ENCODE measurements at regions not wholly inside any gene's neighbourhood (a gene's known extent, or its start where the extent isn't known, plus 50 kb on each side); places are given as distances from the start of the nearest gene placed in this dataset.

DNA sequence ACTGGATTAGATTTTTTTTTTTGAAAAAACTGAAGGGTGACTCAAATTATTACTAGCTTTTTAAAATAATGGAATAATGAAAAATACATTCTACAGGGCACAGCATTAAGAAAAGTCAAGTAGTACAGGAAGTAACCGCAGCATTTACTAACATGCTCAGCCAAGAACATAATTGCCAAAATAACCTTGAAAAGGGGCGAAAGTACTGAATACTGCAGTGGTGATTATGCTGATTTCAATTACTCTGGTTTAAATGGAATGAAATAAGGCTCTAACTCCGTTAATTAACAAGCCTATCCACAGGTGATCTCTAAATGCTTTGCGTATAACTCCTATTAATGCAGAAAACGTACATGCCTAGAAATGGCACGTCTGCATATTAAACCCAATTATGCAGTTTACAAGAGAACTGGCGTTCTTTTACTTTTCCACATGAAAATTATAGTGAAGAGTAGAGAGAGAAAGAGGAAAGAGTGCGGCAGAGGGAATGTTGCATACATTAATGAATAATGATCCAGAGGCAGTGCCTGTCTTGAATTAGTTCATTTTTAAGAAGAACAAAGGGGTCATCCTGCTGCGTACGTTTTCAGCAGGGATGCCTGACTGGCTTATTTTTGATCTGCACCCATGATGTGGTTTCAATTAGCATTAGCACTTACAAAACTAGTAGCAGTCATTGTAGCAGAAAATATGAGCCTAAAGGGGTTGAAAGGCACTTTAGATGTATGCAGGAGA is 612.4 kb downstream of the NYAP2 start:
- TF ChIP-seq, protein P1, sequence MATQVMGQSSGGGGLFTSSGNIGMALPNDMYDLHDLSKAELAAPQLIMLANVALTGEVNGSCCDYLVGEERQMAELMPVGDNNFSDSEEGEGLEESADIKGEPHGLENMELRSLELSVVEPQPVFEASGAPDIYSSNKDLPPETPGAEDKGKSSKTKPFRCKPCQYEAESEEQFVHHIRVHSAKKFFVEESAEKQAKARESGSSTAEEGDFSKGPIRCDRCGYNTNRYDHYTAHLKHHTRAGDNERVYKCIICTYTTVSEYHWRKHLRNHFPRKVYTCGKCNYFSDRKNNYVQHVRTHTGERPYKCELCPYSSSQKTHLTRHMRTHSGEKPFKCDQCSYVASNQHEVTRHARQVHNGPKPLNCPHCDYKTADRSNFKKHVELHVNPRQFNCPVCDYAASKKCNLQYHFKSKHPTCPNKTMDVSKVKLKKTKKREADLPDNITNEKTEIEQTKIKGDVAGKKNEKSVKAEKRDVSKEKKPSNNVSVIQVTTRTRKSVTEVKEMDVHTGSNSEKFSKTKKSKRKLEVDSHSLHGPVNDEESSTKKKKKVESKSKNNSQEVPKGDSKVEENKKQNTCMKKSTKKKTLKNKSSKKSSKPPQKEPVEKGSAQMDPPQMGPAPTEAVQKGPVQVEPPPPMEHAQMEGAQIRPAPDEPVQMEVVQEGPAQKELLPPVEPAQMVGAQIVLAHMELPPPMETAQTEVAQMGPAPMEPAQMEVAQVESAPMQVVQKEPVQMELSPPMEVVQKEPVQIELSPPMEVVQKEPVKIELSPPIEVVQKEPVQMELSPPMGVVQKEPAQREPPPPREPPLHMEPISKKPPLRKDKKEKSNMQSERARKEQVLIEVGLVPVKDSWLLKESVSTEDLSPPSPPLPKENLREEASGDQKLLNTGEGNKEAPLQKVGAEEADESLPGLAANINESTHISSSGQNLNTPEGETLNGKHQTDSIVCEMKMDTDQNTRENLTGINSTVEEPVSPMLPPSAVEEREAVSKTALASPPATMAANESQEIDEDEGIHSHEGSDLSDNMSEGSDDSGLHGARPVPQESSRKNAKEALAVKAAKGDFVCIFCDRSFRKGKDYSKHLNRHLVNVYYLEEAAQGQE (tag by site-specific recombination; IDR thresholded peaks at IDR 0.05) = no peak
- TF ChIP-seq, protein P2, sequence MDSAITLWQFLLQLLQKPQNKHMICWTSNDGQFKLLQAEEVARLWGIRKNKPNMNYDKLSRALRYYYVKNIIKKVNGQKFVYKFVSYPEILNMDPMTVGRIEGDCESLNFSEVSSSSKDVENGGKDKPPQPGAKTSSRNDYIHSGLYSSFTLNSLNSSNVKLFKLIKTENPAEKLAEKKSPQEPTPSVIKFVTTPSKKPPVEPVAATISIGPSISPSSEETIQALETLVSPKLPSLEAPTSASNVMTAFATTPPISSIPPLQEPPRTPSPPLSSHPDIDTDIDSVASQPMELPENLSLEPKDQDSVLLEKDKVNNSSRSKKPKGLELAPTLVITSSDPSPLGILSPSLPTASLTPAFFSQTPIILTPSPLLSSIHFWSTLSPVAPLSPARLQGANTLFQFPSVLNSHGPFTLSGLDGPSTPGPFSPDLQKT (IDR thresholded peaks at IDR 0.05; ENCODE audit: borderline replicate concordance, low read depth, low read length) = no peak
- TF ChIP-seq, protein P3, sequence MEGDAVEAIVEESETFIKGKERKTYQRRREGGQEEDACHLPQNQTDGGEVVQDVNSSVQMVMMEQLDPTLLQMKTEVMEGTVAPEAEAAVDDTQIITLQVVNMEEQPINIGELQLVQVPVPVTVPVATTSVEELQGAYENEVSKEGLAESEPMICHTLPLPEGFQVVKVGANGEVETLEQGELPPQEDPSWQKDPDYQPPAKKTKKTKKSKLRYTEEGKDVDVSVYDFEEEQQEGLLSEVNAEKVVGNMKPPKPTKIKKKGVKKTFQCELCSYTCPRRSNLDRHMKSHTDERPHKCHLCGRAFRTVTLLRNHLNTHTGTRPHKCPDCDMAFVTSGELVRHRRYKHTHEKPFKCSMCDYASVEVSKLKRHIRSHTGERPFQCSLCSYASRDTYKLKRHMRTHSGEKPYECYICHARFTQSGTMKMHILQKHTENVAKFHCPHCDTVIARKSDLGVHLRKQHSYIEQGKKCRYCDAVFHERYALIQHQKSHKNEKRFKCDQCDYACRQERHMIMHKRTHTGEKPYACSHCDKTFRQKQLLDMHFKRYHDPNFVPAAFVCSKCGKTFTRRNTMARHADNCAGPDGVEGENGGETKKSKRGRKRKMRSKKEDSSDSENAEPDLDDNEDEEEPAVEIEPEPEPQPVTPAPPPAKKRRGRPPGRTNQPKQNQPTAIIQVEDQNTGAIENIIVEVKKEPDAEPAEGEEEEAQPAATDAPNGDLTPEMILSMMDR (tag by site-specific recombination; IDR thresholded peaks at IDR 0.05) = no peak
- TF ChIP-seq ZFP69B (tag by site-specific recombination; IDR thresholded peaks at IDR 0.05) (no peak), ZNF24 (tag by site-specific recombination; IDR thresholded peaks at IDR 0.05) (no peak)
